ENCODE measurements at regions not wholly inside any gene's neighbourhood (a gene's known extent, or its start where the extent isn't known, plus 50 kb on each side); places are given as distances from the start of the nearest gene placed in this dataset.

DNA sequence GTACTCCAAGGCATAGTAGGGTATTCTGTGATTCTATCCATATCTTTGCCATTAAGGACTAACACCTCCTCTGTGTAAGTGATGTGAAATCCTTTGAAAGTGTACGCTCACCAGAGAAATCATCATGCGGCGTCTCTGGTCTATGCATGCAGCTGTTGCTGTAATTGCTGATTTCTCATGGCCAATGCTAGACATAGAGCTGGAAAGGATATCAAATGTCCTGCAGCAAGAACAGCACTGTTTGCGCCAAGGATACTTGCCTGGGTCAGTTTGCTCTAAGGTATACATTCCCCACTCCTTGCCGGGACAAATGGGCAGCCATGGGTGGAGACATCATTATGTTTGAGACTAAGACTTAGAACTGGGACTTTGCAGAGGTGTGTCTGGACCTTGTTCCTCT lies 896.4 kb downstream of the BCL11B start:
- TF ChIP-seq POLR2A (IDR thresholded peaks at IDR 0.05): no peak
- TF ChIP-seq CTCF (IDR thresholded peaks at IDR 0.05): no peak
- no peak for TF ChIP-seq POLR2AphosphoS5 (IDR thresholded peaks at IDR 0.05)

All from suprapubic skin (tissue), 4 donors.